OCI-LY7 (cell line): ENCODE measurements at regions not wholly inside any gene's neighbourhood (a gene's known extent, or its start where the extent isn't known, plus 50 kb on each side); places are given as distances from the start of the nearest gene placed in this dataset.

Experiments
- BruUV-seq: library from RNA; stranded (reverse); fragments of 400-500 nt; replicated peaks from 2 replicates; lab custom pipeline; 2021; lab: Mats Ljungman, UMichigan
- CTCF ChIA-PET: fragments of 300-600 bp; sonication (Branson Sonifier 250); formaldehyde crosslinking; loops from one replicate; lab custom pipeline; 2022; ENCODE audit warnings: antibody characterized with exemption; ENCODE audit not compliant: unreplicated experiment; lab: Charles Lee
- POLR2A ChIA-PET: fragments of 300-600 bp; sonication (Branson Sonifier 250); formaldehyde crosslinking; loops from one replicate; lab custom pipeline; 2022; ENCODE audit warnings: antibody characterized with exemption; lab: Charles Lee
- DNase-seq: peaks from one replicate; pipeline ENCODE4 v3.0.0-alpha.2; 2015; ENCODE audit warnings: low spot score
- H2AFZ ChIP-seq: fragments of 200-600 bp; sonication (generic), shearing (Covaris generic); 2 replicates; pipeline ENCODE4 v1.6.1; 2014; ENCODE audit warnings: mild to moderate bottlenecking, antibody characterized with exemption, low read length, moderate library complexity
- H3K27ac ChIP-seq: fragments of 200-600 bp; sonication (generic); 2 replicates; pipeline ENCODE4 v1.5.1; 2014; ENCODE audit warnings: mixed run types, low read depth, mild to moderate bottlenecking, moderate library complexity, low read length, inconsistent platforms; ENCODE audit not compliant: poor library complexity, severe bottlenecking
- H3K36me3 ChIP-seq: fragments of 200-600 bp; sonication (generic); 2 replicates; pipeline ENCODE4 v1.6.1; 2014; ENCODE audit warnings: mild to moderate bottlenecking, antibody characterized with exemption, low read length, moderate library complexity, mixed read lengths; ENCODE audit not compliant: insufficient read depth
- H3K4me1 ChIP-seq: fragments of 200-600 bp; sonication (generic); 2 replicates; pipeline ENCODE4 v1.5.1; 2014; ENCODE audit warnings: mild to moderate bottlenecking, low read length; ENCODE audit not compliant: insufficient read depth, poor library complexity, severe bottlenecking
- H3K4me2 ChIP-seq: fragments of 200-600 bp; sonication (generic); 2 replicates; pipeline ENCODE4 v1.6.1; 2014; ENCODE audit warnings: mild to moderate bottlenecking, low read length
- H3K4me3 ChIP-seq: fragments of 200-600 bp; sonication (generic); 2 replicates; pipeline ENCODE4 v1.5.1; 2014; ENCODE audit warnings: mild to moderate bottlenecking, low read depth, low read length; ENCODE audit not compliant: poor library complexity, severe bottlenecking
- H3K79me2 ChIP-seq: fragments of 200-600 bp; sonication (generic); 2 replicates; pipeline ENCODE4 v1.6.1; 2016; ENCODE audit warnings: low read depth, mild to moderate bottlenecking, low read length, moderate library complexity, mixed read lengths; ENCODE audit not compliant: insufficient read depth
- H3K9me2 ChIP-seq: fragments of 200-600 bp; sonication (generic); 2 replicates; pipeline ENCODE4 v1.6.1; 2016; ENCODE audit warnings: mild to moderate bottlenecking, low read length, mixed read lengths; ENCODE audit not compliant: insufficient read depth
- H3K9me3 ChIP-seq: fragments of 200-600 bp; sonication (generic); 2 replicates; pipeline ENCODE4 v1.6.1; 2014; ENCODE audit warnings: mild to moderate bottlenecking, mixed run types, low read length, mixed read lengths
- H4K20me1 ChIP-seq: fragments of 200-600 bp; sonication (generic); 2 replicates; pipeline ENCODE4 v1.6.1; 2014; ENCODE audit warnings: mild to moderate bottlenecking, antibody characterized with exemption, low read length, moderate library complexity, mixed read lengths; ENCODE audit not compliant: insufficient read depth
- CTCF ChIP-seq: fragments of 200-600 bp; sonication (generic); conservative IDR thresholded peaks from 2 replicates; pipeline ENCODE4 v1.5.1; 2014; ENCODE audit warnings: mild to moderate bottlenecking, antibody characterized with exemption, low read length, moderate library complexity, mixed read lengths
- EZH2phosphoT487 ChIP-seq: fragments of 200-600 bp; sonication (generic); IDR thresholded peaks from 2 replicates; pipeline ENCODE4 v1.6.1; 2018; ENCODE audit warnings: low read depth, borderline replicate concordance, mild to moderate bottlenecking, mixed run types, antibody characterized with exemption, low read length, moderate library complexity, mixed read lengths
- intact Hi-C: fragments of 100-400 bp; cut with micrococcal nuclease; formaldehyde crosslinking; loops from one replicate; pipeline ENCODE4 v1.10.0; 2022; ENCODE audit not compliant: unreplicated experiment

GRCh38 chr9:13017260-13017659 is 242.4 kb downstream of the LURAP1L start:
- Histone ChIP-seq H3K36me3 (no peaks in the 10 kb centered on the region), H2AFZ (no peak overlapping the region), H3K27ac (no peak overlapping the region), H3K9me2 (no peaks in the 10 kb centered on the region), H3K4me2 (no peak overlapping the region), H3K4me1 (no peaks in the 10 kb centered on the region), H4K20me1 (no peaks in the 10 kb centered on the region), H3K4me3 (no peak overlapping the region), H3K9me3 (no peaks in the 10 kb centered on the region), H3K79me2 (no peaks in the 10 kb centered on the region)
- DNase-seq, result no peak
- no TSS peak for BruUV-seq
- POLR2A ChIA-PET, result no interaction called here
- CTCF ChIA-PET, result no interaction called here
- intact Hi-C loops, result no loop called here
- TF ChIP-seq EZH2phosphoT487 (no peak), CTCF (no peak)

GRCh38 chr9:13020146-13021040 is 245.6 kb downstream of the LURAP1L start:
- Histone ChIP-seq H3K4me2 (no peak overlapping the region), H2AFZ (no peak overlapping the region), H3K79me2 (no peaks in the 10 kb centered on the region), H3K27ac (no peak overlapping the region), H4K20me1 (no peaks in the 10 kb centered on the region), H3K36me3 (no peaks in the 10 kb centered on the region), H3K9me2 (no peaks in the 10 kb centered on the region), H3K9me3 (no peaks in the 10 kb centered on the region), H3K4me3 (no peak overlapping the region), H3K4me1 (no peaks in the 10 kb centered on the region)
- no peak for TF ChIP-seq EZH2phosphoT487
- TF ChIP-seq CTCF, result no peak
- DNase-seq, result no peak
- POLR2A ChIA-PET, result interaction anchor here (0.6 kb wide), 1 partner anchor 11 kb away, joined by 3 read pairs; no protein-coding TSS in a partner anchor
- no TSS peak for BruUV-seq
- CTCF ChIA-PET, result no interaction called here
- intact Hi-C loops, result no loop called here

- Histone ChIP-seq H3K27ac (no peak overlapping the region), H3K9me2 (no peaks in the 10 kb centered on the region), H3K4me2 (no peak overlapping the region), H3K4me1 (no peaks in the 10 kb centered on the region), H4K20me1 (no peaks in the 10 kb centered on the region), H3K79me2 (no peaks in the 10 kb centered on the region), H3K4me3 (no peak overlapping the region), H2AFZ (no peak overlapping the region), H3K9me3 (no peaks in the 10 kb centered on the region), H3K36me3 (no peaks in the 10 kb centered on the region)
- no TSS peak for BruUV-seq
- DNase-seq, result no peak
- TF ChIP-seq EZH2phosphoT487, result no peak
- TF ChIP-seq CTCF, result no peak
- ChIA-PET POLR2A (no interaction called here), CTCF (no interaction called here)
- intact Hi-C loops, result no loop called here
Measured at GRCh38 chr9:13022756-13023155, 247.9 kb downstream of the LURAP1L start.
